ENCODE measurements at regions not wholly inside any gene's neighbourhood (a gene's known extent, or its start where the extent isn't known, plus 50 kb on each side); places are given as distances from the start of the nearest gene placed in this dataset.
"Not testable (repeated sequence)": the region's sequence is repeated elsewhere in the genome, so short reads cannot be mapped to it uniquely, and the experiment has no call there.

- DNase-seq (ENCODE audit: low spot score), result no peak
Measured at GRCh38 chr2:136715146-136715545, 50.2 kb upstream of the THSD7B start.

GRCh38 chr2:136714452-136714951 lies 50.8 kb upstream of the THSD7B start:
- no peak for DNase-seq (ENCODE audit: low spot score)

- DNase-seq (ENCODE audit: low spot score), result no peak
Measured at GRCh38 chr2:136713739-136714138, 51.6 kb upstream of the THSD7B start.

- no peak for DNase-seq (ENCODE audit: low spot score)
Measured at GRCh38 chr2:136705336-136705735, 60.0 kb upstream of the THSD7B start.

GRCh38 chr2:136703214-136703613 lies 62.1 kb upstream of the THSD7B start:
- DNase-seq (ENCODE audit: low spot score), result no peak

- no peak for DNase-seq (ENCODE audit: low spot score)
Measured at GRCh38 chr2:136696438-136696837, 68.9 kb upstream of the THSD7B start.

- DNase-seq (ENCODE audit: low spot score), result no peak
Measured at GRCh38 chr2:136693966-136694365, 71.4 kb upstream of the THSD7B start.

- DNase-seq (ENCODE audit: low spot score), result not testable (repeated sequence)
Measured at GRCh38 chr2:136680079-136680478, 85.3 kb upstream of the THSD7B start.

- peak; percentile 79 for DNase-seq (ENCODE audit: low spot score)
Measured at GRCh38 chr2:136665736-136666135, 99.6 kb upstream of the THSD7B start.

- peak; percentile 19 for DNase-seq (ENCODE audit: low spot score)
Measured at GRCh38 chr2:136664713-136665405, 100.5 kb upstream of the THSD7B start.

GRCh38 chr2:136658201-136658600 lies 107.1 kb upstream of the THSD7B start:
- no peak for DNase-seq (ENCODE audit: low spot score)

GRCh38 chr2:136653861-136654260 lies 111.5 kb upstream of the THSD7B start:
- no peak for DNase-seq (ENCODE audit: low spot score)

GRCh38 chr2:136651456-136652010 lies 113.8 kb upstream of the THSD7B start:
- DNase-seq (ENCODE audit: low spot score), result no peak

- no peak for DNase-seq (ENCODE audit: low spot score)
Measured at GRCh38 chr2:136647039-136647438, 118.3 kb upstream of the THSD7B start.

GRCh38 chr2:136645236-136645828 lies 120.0 kb upstream of the THSD7B start:
- DNase-seq (ENCODE audit: low spot score), result no peak

GRCh38 chr2:136639651-136640050 lies 125.7 kb upstream of the THSD7B start:
- DNase-seq (ENCODE audit: low spot score), result no peak

- no peak for DNase-seq (ENCODE audit: low spot score)
Measured at GRCh38 chr2:136638193-136638592, 127.2 kb upstream of the THSD7B start.

- no peak for DNase-seq (ENCODE audit: low spot score)
Measured at GRCh38 chr2:136637402-136637801, 127.9 kb upstream of the THSD7B start.

- no peak for DNase-seq (ENCODE audit: low spot score)
Measured at GRCh38 chr2:136628490-136628889, 136.9 kb upstream of the THSD7B start.

- DNase-seq (ENCODE audit: low spot score), result no peak
Measured at GRCh38 chr2:136613096-136613495, 152.2 kb upstream of the THSD7B start.

- no peak for DNase-seq (ENCODE audit: low spot score)
Measured at GRCh38 chr2:136612079-136612478, 153.3 kb upstream of the THSD7B start.

GRCh38 chr2:136611451-136611850 lies 153.9 kb upstream of the THSD7B start:
- no peak for DNase-seq (ENCODE audit: low spot score)

GRCh38 chr2:136582628-136583205 lies 182.6 kb upstream of the THSD7B start:
- no peak for DNase-seq (ENCODE audit: low spot score)

Data from Ammon's horn (tissue), 1 donor.